ENCODE measurements at regions not wholly inside any gene's neighbourhood (a gene's known extent, or its start where the extent isn't known, plus 50 kb on each side); places are given as distances from the start of the nearest gene placed in this dataset.

DNA sequence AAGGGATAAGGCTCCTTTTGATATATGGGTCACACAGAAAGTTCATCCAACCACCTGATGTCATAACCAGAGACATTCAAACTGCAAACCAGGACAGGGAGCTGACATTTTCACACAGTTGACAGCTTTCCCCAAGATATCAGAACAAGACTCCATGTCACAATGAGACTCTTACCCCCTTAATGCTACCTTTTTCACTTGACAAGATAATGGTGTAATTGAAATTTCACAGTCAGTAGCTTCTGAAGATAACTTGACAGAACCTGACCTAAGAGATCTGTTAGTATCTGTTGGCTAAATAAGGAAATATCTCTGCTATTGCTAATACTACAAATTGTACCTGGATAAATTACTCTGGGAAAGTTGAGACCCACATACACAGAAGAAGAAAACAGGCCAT lies 187.3 kb downstream of the C12orf50 start:
- TF ChIP-seq, protein P1, sequence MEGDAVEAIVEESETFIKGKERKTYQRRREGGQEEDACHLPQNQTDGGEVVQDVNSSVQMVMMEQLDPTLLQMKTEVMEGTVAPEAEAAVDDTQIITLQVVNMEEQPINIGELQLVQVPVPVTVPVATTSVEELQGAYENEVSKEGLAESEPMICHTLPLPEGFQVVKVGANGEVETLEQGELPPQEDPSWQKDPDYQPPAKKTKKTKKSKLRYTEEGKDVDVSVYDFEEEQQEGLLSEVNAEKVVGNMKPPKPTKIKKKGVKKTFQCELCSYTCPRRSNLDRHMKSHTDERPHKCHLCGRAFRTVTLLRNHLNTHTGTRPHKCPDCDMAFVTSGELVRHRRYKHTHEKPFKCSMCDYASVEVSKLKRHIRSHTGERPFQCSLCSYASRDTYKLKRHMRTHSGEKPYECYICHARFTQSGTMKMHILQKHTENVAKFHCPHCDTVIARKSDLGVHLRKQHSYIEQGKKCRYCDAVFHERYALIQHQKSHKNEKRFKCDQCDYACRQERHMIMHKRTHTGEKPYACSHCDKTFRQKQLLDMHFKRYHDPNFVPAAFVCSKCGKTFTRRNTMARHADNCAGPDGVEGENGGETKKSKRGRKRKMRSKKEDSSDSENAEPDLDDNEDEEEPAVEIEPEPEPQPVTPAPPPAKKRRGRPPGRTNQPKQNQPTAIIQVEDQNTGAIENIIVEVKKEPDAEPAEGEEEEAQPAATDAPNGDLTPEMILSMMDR (IDR thresholded peaks at IDR 0.05) = no peak
- TF ChIP-seq POLR2A (IDR thresholded peaks at IDR 0.05) = no peak
